DMS153 treated with DMSO at 0.1 percent for 48 hours (cell line): ENCODE measurements at regions not wholly inside any gene's neighbourhood (a gene's known extent, or its start where the extent isn't known, plus 50 kb on each side); places are given as distances from the start of the nearest gene placed in this dataset.

Source experiments
- DNase-seq: peaks from one replicate; lab custom pipeline; 2025; ENCODE audit not compliant: unreplicated experiment; lab: John Stamatoyannopoulos, UW

DNA sequence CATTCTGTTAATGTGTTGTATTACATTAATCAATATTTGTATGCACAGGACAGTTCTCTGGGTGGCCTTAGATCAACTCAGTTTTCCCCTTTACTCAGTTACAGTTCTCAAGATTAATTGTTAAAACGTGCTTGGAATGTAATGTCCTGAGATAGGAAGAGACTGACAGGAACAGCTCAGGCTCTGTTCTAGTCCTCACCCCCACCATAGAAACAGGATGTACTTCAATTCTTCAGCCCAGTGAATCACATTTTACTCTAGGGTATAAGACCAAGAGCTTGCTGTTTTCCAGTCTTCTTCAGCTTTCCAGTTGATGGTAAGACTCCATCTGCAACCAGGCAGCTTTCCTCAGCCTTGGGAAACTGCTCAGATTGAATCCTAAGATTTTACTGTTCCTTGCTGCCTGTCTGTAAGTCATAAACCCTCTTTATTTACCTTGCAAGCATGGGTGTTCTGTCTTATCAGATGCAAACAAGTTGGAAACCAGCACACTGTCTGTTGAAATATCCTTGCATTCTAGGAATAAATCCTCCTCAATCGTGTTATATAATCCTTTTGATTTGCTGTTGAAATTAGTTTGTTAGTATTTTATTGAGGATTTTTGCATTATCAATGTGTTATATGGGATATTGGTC lies 836.9 kb upstream of the PCDH9 start:
- DNase-seq, result no peak

DNA sequence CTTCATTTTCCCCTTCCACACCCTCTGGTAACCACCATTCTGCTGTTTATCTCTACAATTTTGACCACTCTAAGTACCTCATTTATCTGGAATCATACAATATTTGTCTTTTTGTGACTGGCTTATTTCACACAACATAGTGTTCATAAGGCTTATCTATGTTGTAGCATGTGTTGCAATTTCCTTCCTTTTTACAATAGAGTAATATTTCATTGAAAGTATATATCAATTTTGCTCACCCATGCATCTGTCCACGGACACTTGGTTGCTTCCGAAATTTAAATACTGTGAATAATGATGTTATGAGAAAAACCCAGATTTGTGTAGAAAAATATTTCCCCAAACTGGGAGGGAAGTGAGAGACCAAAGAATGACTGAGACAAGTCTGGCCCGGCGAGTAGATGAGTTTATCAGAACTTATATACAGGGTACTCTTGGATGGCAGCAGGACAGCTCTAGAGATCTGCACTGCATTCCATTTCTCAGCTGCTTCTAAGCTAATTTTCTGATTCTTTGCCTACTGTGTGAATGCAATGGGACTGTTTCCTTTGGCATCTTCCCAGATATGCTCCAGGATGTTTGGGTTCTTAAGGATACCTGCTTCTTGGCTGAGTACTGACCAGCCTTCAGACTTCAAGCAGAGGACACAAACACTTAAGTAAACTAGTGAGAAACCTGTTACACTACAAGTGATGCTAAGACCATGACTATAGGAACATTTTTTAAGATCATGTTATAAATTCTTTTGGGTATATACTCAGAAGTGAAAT lies 834.0 kb upstream of the PCDH9 start:
- DNase-seq, result no peak

DNA sequence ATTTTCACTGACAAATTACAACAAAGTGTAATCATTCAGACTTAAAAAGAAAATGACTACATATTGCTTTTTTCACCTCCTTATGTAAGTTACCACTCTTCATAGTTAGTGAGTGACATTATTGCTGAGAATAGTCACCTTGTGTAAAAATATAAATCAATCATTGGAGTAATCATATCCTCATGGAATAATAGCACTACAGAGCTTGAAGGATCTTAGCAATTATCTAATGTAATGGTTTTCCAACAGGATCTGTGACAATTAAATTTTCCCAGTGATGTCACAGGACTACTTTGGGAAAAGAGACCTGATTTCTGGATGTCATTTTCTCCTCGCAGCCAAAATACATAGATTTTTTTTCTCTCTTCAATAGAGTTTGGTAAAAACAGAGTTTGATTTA lies 833.0 kb upstream of the PCDH9 start:
- no peak for DNase-seq

DNA sequence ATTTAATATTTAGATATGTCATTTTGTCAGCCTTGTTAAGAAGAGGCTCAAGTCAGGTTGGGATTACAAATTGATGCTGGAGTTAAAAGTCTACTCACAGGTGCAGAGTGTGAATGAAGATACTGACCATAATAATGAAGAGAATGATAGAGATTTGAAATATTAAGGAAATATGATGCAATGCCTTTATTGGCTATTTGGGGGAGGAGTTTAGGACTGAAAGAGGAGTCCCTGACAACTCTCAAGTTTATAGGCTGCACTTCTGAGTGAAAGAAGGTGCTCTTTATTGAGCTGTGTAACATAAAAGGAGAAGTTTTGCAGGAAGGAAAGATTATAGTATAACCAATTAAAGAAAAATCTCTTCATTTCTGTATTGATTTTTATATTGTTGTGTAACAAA lies 827.7 kb upstream of the PCDH9 start:
- DNase-seq, result no peak

GRCh38 chr13:68056816-68057710 lies 826.9 kb upstream of the PCDH9 start:
- DNase-seq, result peak; percentile 42

- DNase-seq, result no peak
These were observed 821.8 kb upstream of the PCDH9 start for GRCh38 chr13:68051910-68052309.

DNA sequence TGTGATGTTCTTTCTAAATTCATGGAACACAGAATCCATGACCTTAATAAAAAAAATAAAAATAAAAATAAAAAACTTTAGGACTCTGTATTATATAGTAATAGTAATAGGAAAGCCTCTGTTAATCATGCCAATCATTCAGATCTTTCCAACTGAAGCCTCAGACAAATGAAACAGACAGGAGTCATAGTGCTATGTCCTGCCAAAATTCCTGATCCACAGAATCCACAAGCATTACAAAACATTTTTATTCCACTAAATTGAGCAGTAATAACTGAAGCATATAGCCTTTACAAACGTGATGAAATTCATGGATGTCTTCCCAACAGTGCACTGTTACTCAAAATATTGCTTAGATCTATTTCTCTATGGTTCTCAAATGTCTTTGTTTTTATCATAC lies 820.6 kb upstream of the PCDH9 start:
- no peak for DNase-seq

GRCh38 chr13:68048802-68049359 lies 818.7 kb upstream of the PCDH9 start:
- DNase-seq, result no peak

GRCh38 chr13:68047889-68048288 lies 817.8 kb upstream of the PCDH9 start:
- no peak for DNase-seq

- DNase-seq, result no peak
These were observed 816.8 kb upstream of the PCDH9 start for GRCh38 chr13:68046903-68047302.

DNA sequence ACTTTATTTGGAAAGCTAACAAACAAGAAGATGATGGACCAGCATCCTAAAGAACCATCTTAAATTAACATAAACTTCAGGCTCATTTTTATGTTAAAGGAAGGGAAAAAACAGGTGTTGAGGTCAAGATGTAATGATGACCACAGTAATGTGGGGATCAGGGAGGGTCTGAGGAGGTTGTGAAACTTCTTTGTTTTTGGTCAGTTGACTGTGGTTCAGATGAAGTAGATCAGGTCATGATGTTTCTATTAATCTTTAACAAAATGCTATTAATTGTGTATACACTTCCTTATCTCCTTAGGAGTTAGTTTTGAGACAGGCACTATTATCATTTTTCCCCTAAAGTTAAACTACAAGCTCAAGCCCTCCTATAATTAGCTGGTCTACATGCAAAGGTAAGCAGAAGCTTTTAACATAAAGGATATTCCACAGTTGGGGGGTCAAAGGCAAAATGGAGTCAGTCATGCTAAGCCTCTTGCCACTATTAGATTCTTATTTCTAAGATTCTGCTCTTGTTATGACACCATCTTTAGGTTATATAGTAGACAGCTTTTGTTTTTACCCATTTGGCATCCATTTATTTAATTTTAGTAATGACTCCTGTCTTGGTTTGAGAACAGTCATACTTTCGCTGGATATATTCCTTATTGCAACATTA lies 800.1 kb upstream of the PCDH9 start:
- DNase-seq, result no peak

DNA sequence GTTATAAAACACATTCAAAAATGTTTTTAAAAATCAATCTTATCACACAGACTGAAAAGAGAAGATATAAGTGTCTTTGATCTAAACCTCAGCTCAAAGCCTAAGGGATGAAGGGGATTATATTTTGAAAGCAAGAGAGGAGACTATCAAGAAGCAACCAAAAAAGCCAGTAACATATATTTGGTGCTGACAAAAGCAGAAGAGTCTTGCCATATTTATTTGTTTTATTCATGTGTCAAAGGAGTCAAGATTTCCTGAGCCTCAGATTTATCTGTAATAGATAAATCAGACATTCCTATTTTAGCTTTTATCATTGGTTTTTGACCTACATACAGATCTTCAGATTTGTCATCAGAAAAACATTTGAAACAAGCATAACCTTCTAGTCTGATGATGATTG lies 798.6 kb upstream of the PCDH9 start:
- DNase-seq, result no peak

DNA sequence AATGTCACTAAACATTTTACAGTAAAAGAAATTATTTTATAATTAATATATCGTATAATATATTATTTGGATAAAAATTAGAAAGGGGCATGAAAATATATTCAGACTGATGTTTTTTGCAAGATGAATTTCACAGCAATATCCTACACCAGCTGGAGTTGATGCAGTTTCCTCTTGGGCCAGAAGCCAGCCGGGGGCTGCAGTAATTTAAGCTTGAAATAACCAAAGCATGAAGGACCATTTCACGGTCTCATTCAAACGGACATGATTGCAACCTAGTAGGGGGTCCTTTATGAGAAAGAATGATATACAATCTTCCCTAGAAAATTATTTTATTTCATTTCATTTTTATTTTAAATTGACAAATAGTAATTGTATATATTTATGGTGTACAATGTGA lies 797.2 kb upstream of the PCDH9 start:
- no peak for DNase-seq

DNA sequence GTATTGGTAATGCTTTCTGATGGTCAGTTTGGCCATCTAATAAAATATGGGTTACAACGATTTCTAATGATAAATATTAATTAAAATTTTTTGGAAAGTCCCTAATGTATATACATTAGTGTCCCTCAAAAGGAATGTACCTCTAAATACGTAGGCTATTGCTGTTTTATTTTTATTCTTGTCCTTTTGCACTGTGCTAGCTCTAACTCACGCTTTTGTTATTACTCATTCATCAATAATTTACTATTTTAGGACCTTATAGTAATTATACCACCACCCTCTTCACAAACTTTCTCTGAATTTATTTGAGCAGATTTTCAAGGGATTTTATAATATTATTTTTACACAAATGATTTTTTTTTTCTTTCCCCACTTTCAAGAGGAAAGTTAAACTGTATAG lies 795.9 kb upstream of the PCDH9 start:
- DNase-seq, result no peak

DNA sequence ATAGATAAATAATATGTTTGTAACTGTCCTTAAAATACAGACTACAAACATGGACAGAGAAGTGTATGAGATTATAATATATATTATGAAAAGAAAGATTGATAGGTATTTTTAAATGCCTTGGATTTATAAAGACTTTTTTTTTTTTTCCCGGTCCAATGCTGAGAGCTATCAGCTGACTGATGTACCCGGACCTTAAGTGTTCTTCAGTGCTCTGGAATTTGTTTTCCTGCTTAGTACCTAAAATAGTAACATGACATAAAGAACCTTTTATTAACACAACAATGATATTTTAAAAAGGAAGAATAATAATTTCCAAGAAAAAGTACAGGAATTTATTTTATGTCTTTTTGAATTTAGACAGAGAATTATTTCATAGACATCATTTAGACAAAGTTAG lies 795.5 kb upstream of the PCDH9 start:
- no peak for DNase-seq

- DNase-seq, result no peak
These were observed 793.9 kb upstream of the PCDH9 start for GRCh38 chr13:68023838-68024581.

GRCh38 chr13:68019901-68020300 lies 789.8 kb upstream of the PCDH9 start:
- no peak for DNase-seq

DNA sequence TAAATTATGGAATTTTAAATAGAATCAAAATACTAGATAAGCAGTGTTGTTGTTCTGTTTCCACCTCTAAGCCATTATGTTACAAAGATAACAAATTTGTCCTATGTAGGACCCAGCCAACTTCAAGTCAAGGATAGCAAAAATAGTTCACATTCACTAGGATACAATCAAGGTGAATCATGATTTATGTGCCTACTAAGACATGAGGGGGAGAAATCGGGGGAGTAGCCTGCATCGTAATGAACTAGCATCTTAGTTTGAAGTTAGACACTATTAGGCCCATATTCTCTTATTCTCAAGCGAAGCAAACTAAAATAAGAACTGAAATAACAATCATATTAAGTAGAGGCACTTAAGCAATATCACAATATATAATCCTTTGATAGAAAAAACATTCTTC lies 779.4 kb upstream of the PCDH9 start:
- no peak for DNase-seq

DNA sequence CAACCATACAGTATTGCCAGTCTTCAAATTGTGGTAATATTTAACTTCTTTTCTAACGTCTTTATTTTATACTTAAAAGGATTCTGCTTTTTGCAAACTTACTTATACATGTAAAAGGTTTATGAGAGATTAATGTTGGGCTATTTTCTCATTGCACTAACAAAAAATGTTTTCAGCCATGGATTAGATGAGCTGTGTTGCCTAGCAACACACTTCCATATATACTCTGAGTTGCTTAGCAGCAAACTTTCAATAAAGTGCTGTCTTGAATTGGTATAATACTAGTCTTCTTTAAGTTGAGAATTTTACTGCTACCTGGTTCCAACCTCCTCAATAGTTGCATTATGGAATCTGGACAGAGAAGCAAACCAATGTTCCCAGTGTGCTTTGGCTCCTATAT lies 777.4 kb upstream of the PCDH9 start:
- DNase-seq, result no peak

- DNase-seq, result no peak
These were observed 766.0 kb upstream of the PCDH9 start for GRCh38 chr13:67996101-67996500.
